WTC11 (cell line): ENCODE measurements at regions not wholly inside any gene's neighbourhood (a gene's known extent, or its start where the extent isn't known, plus 50 kb on each side); places are given as distances from the start of the nearest gene placed in this dataset.

ENCODE experiments used
- NR1H2 ChIP-seq: sonication (generic); formaldehyde crosslinking; IDR thresholded peaks from 2 replicates; pipeline ENCODE4 v1.9.0; 2021; ENCODE audit warnings: mild to moderate bottlenecking, moderate library complexity, missing genetic modification reagents
- SMAD4 ChIP-seq: sonication (generic); formaldehyde crosslinking; IDR thresholded peaks from 2 replicates; pipeline ENCODE4 v1.8.0; 2022; ENCODE audit warnings: mild to moderate bottlenecking, missing genetic modification reagents
- TEAD4 ChIP-seq: sonication (generic); formaldehyde crosslinking; IDR thresholded peaks from 2 replicates; pipeline ENCODE4 v1.8.0; 2022; ENCODE audit warnings: mild to moderate bottlenecking, missing genetic modification reagents
- TF ChIP-seq, protein P1 (sequence below): fragments of 200-600 bp; IDR thresholded peaks from 2 replicates; pipeline ENCODE4 v1.8.0; 2022; ENCODE audit warnings: antibody characterized with exemption

DNA sequence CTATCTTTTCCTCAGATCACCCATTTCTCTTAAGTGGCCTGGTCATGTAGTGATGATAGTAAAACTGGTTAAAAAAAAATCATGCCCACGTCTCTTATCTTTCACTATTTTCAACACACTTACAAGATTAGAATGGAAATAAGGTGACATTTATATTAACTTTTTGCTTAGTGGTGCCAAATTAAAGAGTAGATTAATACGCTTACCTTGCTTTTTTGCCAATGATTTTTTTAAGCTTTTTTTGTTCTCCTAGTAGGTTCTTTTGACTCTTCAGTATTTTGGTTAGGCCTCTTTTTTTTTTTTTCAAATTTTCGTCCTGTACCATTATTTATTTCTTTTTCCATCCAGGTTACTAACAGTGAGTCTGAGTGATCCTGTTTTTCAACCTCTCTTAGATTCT lies 147.9 kb downstream of the PTCSC3 start:
- no peak for TF ChIP-seq TEAD4 (CRISPR knock-in tag)
- no peak for TF ChIP-seq SMAD4 (CRISPR knock-in tag)
- TF ChIP-seq, protein P1, sequence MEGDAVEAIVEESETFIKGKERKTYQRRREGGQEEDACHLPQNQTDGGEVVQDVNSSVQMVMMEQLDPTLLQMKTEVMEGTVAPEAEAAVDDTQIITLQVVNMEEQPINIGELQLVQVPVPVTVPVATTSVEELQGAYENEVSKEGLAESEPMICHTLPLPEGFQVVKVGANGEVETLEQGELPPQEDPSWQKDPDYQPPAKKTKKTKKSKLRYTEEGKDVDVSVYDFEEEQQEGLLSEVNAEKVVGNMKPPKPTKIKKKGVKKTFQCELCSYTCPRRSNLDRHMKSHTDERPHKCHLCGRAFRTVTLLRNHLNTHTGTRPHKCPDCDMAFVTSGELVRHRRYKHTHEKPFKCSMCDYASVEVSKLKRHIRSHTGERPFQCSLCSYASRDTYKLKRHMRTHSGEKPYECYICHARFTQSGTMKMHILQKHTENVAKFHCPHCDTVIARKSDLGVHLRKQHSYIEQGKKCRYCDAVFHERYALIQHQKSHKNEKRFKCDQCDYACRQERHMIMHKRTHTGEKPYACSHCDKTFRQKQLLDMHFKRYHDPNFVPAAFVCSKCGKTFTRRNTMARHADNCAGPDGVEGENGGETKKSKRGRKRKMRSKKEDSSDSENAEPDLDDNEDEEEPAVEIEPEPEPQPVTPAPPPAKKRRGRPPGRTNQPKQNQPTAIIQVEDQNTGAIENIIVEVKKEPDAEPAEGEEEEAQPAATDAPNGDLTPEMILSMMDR = no peak
- no peak for TF ChIP-seq NR1H2 (CRISPR knock-in tag)
